GM21515 (cell line): ENCODE measurements at regions not wholly inside any gene's neighbourhood (a gene's known extent, or its start where the extent isn't known, plus 50 kb on each side); places are given as distances from the start of the nearest gene placed in this dataset.
A peak's percentile ranks its signal among the peaks of the same experiment; 100 is the strongest.
"Not testable (repeated sequence)": the region's sequence is repeated elsewhere in the genome, so short reads cannot be mapped to it uniquely, and the experiment has no call there.

Experiments
- ATAC-seq: cut with Tn5 transposase; IDR thresholded peaks from one replicate; pipeline ENCODE4 v1.9.1; 2021; ENCODE audit not compliant: unreplicated experiment

GRCh38 chr12:13518034-13518433 is 321.5 kb downstream of the EMP1 start:
- ATAC-seq, result not testable (repeated sequence)

GRCh38 chr12:13509740-13510139 is 313.2 kb downstream of the EMP1 start:
- no peak for ATAC-seq

GRCh38 chr12:13505636-13506035 is 309.1 kb downstream of the EMP1 start:
- no peak for ATAC-seq

- ATAC-seq, result no peak
These were observed 308.7 kb downstream of the EMP1 start for GRCh38 chr12:13505224-13505623.

GRCh38 chr12:13504736-13505135 is 308.2 kb downstream of the EMP1 start:
- no peak for ATAC-seq

GRCh38 chr12:13504074-13504473 is 307.5 kb downstream of the EMP1 start:
- ATAC-seq, result no peak

GRCh38 chr12:13503094-13503835 is 306.7 kb downstream of the EMP1 start:
- ATAC-seq, result no peak

- ATAC-seq, result no peak
These were observed 302.5 kb downstream of the EMP1 start for GRCh38 chr12:13499008-13499407.

- no peak for ATAC-seq
These were observed 299.6 kb downstream of the EMP1 start for GRCh38 chr12:13496111-13496510.

- no peak for ATAC-seq
These were observed 292.7 kb downstream of the EMP1 start for GRCh38 chr12:13489246-13489645.

GRCh38 chr12:13487326-13487725 is 290.8 kb downstream of the EMP1 start:
- ATAC-seq, result no peak

GRCh38 chr12:13486794-13487193 is 290.3 kb downstream of the EMP1 start:
- no peak for ATAC-seq

GRCh38 chr12:13478650-13479181 is 282.2 kb downstream of the EMP1 start:
- no peak for ATAC-seq

- no peak for ATAC-seq
These were observed 277.9 kb downstream of the EMP1 start for GRCh38 chr12:13474381-13474780.

- ATAC-seq, result peak; percentile 98
These were observed 276.2 kb downstream of the EMP1 start for GRCh38 chr12:13472690-13473089.

- ATAC-seq, result no peak
These were observed 274.9 kb downstream of the EMP1 start for GRCh38 chr12:13471471-13471870.

GRCh38 chr12:13465635-13466034 is 269.1 kb downstream of the EMP1 start:
- ATAC-seq, result no peak

- ATAC-seq, result no peak
These were observed 266.7 kb downstream of the EMP1 start for GRCh38 chr12:13463189-13463588.

GRCh38 chr12:13462450-13462849 is 265.9 kb downstream of the EMP1 start:
- no peak for ATAC-seq

- no peak for ATAC-seq
These were observed 259.2 kb downstream of the EMP1 start for GRCh38 chr12:13455778-13456144.

- ATAC-seq, result no peak
These were observed 258.7 kb downstream of the EMP1 start for GRCh38 chr12:13454991-13455777.

GRCh38 chr12:13452955-13453570 is 256.5 kb downstream of the EMP1 start:
- ATAC-seq, result no peak
